HG02798 (cell line): ENCODE measurements at regions not wholly inside any gene's neighbourhood (a gene's known extent, or its start where the extent isn't known, plus 50 kb on each side); places are given as distances from the start of the nearest gene placed in this dataset.
"Not testable (repeated sequence)": the region's sequence is repeated elsewhere in the genome, so short reads cannot be mapped to it uniquely, and the experiment has no call there.

ENCODE experiments used
- ATAC-seq: cut with Tn5 transposase; IDR thresholded peaks from one replicate; pipeline ENCODE4 v1.9.1; 2021; ENCODE audit warnings: mild to moderate bottlenecking; ENCODE audit not compliant: unreplicated experiment, poor library complexity

GRCh38 chr21:35819134-35819533 lies 241.2 kb downstream of the SETD4 start:
- ATAC-seq, result no peak

DNA sequence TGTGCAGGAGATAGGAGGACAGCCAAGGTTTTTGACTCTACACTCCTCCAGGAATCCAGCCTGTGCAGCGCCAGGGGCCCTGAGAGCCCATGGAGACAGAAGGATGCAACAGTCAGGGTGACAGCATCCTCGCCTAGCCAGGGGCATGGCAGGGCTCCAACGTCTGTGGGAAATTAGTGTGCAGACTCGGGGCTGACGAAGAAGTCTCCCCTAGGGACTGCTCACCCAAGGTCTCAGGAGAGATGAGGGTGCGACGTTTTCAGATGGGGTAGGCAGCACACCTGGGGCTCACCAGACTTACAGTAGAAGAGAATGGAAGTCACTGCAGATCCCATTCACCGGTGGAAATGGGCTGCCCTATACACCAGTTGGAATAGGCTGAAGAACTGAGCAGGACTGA lies 241.7 kb downstream of the SETD4 start:
- no peak for ATAC-seq

GRCh38 chr21:35814858-35815619 lies 245.3 kb downstream of the SETD4 start:
- ATAC-seq, result no peak

DNA sequence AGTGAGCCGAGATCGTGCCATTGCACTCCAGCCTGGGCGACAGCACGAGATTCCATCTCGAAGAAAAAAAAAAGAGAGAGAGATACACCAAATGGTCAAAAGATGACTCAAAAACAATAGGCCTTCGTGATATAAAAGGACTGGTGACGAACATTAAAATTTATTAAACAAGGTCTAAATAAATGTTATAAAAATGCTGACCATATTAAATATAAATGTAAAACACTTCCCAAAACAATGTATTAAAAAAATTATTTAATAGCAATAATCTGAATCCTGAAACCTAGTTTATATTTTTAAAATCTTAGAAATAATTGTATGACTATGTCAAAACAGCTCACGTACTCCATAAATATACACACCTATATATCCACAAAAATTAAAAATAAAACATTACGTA lies 247.6 kb downstream of the SETD4 start:
- ATAC-seq, result no peak

GRCh38 chr21:35811191-35811806 lies 249.0 kb downstream of the SETD4 start:
- ATAC-seq, result no peak

DNA sequence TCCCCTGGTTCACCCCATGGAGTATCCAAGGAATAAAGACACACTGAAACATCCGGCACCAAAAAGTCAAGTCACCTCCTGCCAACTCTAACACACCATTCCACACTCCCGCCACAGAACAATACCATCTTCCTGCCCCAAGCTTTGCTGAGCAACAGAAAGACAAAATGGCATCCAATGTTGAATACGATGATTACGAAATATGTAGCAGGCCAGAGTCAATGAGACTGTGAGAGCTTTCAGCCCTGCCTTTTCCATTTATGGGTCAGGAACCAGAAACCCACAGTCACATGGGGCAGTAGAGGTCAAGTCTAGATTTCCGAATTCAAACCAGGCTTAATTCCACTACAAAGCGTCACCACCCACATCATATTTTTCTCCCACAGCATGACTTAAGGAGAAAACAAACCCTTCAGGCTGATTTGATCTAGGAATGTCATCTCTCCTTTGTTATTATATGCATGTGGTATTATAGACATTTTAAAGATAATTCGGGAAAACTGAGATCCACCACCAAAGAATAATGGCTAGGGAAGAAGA lies 249.8 kb downstream of the SETD4 start:
- no peak for ATAC-seq

DNA sequence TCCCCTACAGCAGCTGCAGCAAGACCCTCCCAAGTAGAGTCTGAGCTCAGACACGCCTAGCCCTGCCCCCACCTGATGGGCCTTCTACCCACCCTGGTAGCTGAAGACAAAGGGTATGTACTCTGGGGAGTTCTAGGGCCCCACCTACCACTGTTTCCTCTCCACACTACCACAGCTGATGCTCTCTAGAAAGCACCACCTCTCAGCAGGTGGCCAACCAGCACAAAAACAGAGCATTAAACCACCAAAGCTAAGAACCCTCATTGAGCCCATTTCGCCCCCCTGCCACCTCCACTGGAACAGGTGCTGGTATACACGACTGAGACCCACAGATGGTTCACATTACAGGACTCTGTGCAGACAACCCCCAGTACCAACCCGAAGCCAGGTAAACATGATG lies 258.9 kb downstream of the SETD4 start:
- ATAC-seq, result no peak

DNA sequence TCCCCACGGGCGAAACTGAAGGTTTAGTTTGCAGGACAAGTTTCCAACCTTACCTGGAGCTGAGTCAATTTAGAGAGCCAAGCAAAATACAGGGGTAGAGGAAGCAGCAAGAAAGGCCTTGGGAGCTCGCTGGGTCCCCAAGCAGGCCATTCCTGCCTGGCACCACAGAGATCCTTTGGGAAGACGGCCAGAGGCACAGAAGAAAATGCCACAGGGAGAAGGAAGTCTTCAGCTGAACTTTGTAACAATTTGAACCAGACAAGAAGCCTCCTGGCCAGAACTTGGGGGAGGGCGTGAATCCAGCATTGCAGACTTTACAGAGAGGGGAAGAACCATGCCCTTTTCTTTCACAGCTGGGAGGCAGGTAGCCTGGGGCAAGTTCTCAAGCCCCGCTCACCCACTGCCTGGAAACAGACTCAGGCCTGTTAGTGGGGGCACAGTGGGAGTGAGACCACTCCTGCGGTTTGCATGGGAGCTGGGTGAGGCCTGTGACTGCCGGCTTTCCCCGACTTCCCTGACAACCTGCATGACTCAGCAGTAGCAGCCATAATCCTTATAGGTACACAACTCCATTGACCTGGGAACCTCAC lies 259.4 kb downstream of the SETD4 start:
- not testable (repeated sequence) for ATAC-seq

DNA sequence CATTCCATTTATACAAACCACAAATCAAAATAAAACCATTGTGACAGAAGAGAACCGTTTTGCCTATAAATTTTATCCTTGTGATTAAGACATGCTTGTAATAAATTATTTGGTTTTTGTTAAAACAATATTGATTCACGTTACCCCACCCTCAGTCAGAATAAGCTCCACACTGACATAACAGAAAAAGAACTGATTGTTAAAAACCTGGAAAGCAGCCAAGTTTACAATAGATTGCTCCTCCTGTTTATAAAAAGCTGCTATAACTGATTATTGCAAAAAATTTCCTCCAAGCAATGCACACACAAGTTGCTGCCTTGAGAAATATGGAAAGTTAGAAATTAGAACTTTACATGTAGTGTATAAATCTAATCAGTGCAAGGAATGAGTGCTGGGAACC lies 263.5 kb downstream of the SETD4 start:
- ATAC-seq, result no peak

GRCh38 chr21:35794527-35794926 lies 265.8 kb downstream of the SETD4 start:
- not testable (repeated sequence) for ATAC-seq

DNA sequence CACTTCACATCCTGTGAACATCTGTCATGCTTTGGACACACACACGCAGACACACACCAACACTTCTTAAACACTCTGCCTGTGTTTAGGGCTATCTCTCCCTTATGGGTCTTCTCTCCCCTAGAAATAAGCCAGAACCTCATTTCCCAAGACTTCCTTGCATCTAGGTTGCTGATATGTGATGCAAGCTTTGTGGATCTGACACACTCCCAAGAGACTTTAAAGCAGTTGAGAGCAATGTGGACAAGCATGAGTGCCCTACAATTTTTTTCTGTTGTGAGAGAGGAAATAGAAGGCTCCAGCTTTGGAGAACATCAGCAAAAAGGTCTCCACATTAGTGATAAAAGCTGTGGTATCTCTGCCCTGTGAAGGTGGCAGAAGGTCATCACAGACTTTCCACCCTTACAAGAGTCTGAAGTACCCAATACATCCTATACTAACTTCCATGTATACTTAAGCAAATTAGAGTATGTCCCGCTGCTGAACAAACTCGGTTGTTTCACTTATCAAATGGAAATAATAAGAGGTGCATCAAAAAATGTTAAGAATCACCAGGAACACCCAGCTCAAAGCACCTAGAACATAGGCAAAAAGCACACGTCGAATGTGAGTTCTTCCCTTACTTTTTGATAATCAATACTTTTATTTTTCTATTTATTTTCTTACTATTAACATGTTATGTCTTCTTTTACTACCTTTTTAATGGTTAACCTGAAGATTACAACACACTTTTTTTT lies 267.6 kb downstream of the SETD4 start:
- no peak for ATAC-seq

DNA sequence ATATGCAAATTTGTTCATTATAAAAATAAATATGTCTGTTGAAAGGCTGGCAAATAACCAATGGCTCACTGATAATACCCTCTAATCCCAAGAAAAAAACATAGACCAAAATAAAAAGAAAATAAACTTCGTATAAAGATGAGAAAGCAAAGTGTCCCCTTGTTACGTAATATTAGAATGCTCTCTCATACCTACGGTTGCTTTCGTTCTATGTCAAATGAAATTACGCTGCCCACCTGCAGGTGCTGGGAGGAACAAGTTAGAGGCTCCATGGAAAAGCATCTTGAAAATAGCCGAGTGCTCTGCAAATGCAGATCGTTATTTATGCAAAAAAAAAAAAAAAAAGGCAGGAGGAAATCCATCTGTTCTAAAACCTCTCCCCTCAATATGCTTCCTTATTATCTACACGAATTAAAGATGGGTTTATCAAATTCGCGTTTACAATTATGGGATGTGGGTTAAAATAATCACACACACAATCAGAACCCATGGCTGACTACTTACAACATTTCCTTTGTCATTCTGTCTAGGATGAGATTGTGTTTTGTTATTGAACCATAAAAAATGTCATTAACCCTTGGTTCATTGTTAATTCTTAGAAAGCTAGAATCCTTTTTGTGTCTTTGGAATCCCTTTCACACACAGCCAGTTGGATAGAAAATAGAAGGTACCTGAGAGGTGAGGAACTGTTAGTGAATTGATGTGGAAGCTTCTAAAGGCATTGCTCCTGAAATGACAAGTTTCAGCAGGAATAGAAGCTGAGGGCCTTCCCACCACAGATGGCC lies 268.6 kb downstream of the SETD4 start:
- no peak for ATAC-seq

- no peak for ATAC-seq
Observed at GRCh38 chr21:35783721-35784120, 276.6 kb downstream of the SETD4 start.

- no peak for ATAC-seq
Observed at GRCh38 chr21:35782667-35783066, 277.7 kb downstream of the SETD4 start.

DNA sequence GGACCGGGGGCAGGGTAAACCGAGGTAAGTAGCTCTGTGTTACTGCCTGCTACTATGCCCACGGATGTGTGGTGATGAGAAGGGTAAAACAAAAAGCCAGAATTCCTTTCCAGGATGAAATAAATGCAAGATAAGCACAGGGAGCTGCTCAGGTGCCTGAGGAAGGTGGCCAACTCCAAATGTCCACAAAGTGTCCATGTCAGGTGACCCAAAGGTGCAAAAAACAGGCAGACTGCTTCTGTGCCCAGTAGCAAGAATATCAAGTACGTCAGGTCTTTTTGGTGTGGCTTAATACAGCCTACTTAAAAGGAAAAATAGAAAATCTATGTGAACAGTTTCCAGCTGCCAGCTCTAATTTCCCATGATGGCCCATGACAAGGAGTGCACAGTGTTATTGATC lies 279.3 kb downstream of the SETD4 start:
- no peak for ATAC-seq

GRCh38 chr21:35779690-35780570 lies 280.4 kb downstream of the SETD4 start:
- no peak for ATAC-seq

DNA sequence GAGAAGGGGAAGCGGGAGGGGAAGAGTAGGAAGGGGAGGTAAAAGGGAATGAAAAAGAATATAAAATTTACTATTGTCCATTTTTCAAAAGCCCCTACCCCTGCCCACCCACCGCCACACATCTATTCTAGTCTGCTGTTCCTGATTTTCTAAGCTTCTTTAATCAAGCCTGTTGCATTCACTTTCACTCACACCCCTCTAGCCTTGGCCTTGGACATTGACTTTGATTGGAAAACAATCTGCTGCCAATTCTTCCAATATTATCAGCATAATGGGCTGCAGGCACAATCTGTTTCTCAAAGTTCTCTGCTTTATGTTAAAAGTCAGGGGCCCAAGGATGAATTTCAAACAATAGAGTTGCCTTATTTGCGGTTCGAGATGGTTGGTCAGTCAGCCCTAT lies 281.2 kb downstream of the SETD4 start:
- no peak for ATAC-seq

- no peak for ATAC-seq
Observed at GRCh38 chr21:35777081-35777480, 283.2 kb downstream of the SETD4 start.
